ENCODE measurements at regions not wholly inside any gene's neighbourhood (a gene's known extent, or its start where the extent isn't known, plus 50 kb on each side); places are given as distances from the start of the nearest gene placed in this dataset.

GRCh38 chr15:92520914-92521623 lies 127.4 kb downstream of the ST8SIA2 start:
- TF ChIP-seq POLR2AphosphoS5 (IDR thresholded peaks at IDR 0.05) (no peak), CTCF (IDR thresholded peaks at IDR 0.05) (no peak), EP300 (IDR thresholded peaks at IDR 0.05) (no peak), POLR2A (IDR thresholded peaks at IDR 0.05) (no peak)
- H3K4me3 ChIP-seq: no peak overlapping the region
- H3K36me3 ChIP-seq: no peaks in the 10 kb centered on the region
- no peak overlapping the region for H3K27ac ChIP-seq
- no peak for DNase-seq (ENCODE audit: low spot score in 2 of 2)
- WGBS: 86% methylated on average over 2 of the region's 2 CpGs
- no peaks in the 10 kb centered on the region for H3K27me3 ChIP-seq
- H3K9me3 ChIP-seq: no peaks in the 10 kb centered on the region
- H3K4me1 ChIP-seq: no peaks in the 10 kb centered on the region

GRCh38 chr15:92519709-92520108 lies 126.0 kb downstream of the ST8SIA2 start:
- Histone ChIP-seq H3K36me3 (no peaks in the 10 kb centered on the region), H3K27me3 (no peaks in the 10 kb centered on the region), H3K9me3 (no peaks in the 10 kb centered on the region), H3K27ac (no peak overlapping the region), H3K4me3 (no peak overlapping the region), H3K4me1 (no peaks in the 10 kb centered on the region)
- DNase-seq (ENCODE audit: low spot score in 2 of 2): no peak
- TF ChIP-seq POLR2A (IDR thresholded peaks at IDR 0.05) (no peak), CTCF (IDR thresholded peaks at IDR 0.05) (no peak), POLR2AphosphoS5 (IDR thresholded peaks at IDR 0.05) (no peak), EP300 (IDR thresholded peaks at IDR 0.05) (no peak)
- 88% methylated on average over 3 of the region's 3 CpGs for WGBS
